ENCODE measurements at regions not wholly inside any gene's neighbourhood (a gene's known extent, or its start where the extent isn't known, plus 50 kb on each side); places are given as distances from the start of the nearest gene placed in this dataset.

GRCh38 chr12:67918441-67918840 lies 70.8 kb upstream of the IFNG-AS1 start:
- no peaks in the 10 kb centered on the region for H3K9me3 ChIP-seq (ENCODE audit: control insufficient read depth, insufficient read depth, low read depth, low read length)
- TF ChIP-seq ZNF311 (tag by site-specific recombination; IDR thresholded peaks at IDR 0.05; ENCODE audit: borderline replicate concordance) (no peak), YY1 (tag by site-specific recombination; IDR thresholded peaks at IDR 0.05) (no peak), ZNF521 (tag by site-specific recombination; IDR thresholded peaks at IDR 0.05) (no peak), ZNF664 (tag by site-specific recombination; IDR thresholded peaks at IDR 0.05) (no peak), ZNF112 (tag by site-specific recombination; IDR thresholded peaks at IDR 0.05) (no peak), ZNF670 (tag by site-specific recombination; IDR thresholded peaks at IDR 0.05; ENCODE audit: low read depth) (no peak), REST (tag by site-specific recombination; IDR thresholded peaks at IDR 0.05) (no peak), ZNF776 (tag by site-specific recombination; IDR thresholded peaks at IDR 0.05; ENCODE audit: borderline replicate concordance) (no peak), MYNN (tag by site-specific recombination; IDR thresholded peaks at IDR 0.05; ENCODE audit: borderline replicate concordance) (no peak), ZNF391 (tag by site-specific recombination; IDR thresholded peaks at IDR 0.05; ENCODE audit: borderline replicate concordance, low read depth) (no peak)
- TF ChIP-seq, protein P1, sequence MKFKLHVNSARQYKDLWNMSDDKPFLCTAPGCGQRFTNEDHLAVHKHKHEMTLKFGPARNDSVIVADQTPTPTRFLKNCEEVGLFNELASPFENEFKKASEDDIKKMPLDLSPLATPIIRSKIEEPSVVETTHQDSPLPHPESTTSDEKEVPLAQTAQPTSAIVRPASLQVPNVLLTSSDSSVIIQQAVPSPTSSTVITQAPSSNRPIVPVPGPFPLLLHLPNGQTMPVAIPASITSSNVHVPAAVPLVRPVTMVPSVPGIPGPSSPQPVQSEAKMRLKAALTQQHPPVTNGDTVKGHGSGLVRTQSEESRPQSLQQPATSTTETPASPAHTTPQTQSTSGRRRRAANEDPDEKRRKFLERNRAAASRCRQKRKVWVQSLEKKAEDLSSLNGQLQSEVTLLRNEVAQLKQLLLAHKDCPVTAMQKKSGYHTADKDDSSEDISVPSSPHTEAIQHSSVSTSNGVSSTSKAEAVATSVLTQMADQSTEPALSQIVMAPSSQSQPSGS (tag by site-specific recombination; IDR thresholded peaks at IDR 0.05; ENCODE audit: low read depth): no peak
- TF ChIP-seq, protein P2, sequence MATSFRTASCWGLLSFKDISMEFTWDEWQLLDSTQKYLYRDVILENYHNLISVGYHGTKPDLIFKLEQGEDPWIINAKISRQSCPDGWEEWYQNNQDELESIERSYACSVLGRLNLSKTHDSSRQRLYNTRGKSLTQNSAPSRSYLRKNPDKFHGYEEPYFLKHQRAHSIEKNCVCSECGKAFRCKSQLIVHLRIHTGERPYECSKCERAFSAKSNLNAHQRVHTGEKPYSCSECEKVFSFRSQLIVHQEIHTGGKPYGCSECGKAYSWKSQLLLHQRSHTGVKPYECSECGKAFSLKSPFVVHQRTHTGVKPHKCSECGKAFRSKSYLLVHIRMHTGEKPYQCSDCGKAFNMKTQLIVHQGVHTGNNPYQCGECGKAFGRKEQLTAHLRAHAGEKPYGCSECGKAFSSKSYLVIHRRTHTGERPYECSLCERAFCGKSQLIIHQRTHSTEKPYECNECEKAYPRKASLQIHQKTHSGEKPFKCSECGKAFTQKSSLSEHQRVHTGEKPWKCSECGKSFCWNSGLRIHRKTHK (tag by site-specific recombination; IDR thresholded peaks at IDR 0.05): no peak
- ChIA-PET CTCF (interaction anchor here (1.3 to 1.5 kb wide), 2 partner anchors 8 to 24 kb away, joined by 3 read pairs; no protein-coding TSS in a partner anchor), POLR2A (no interaction called here)
- no peak overlapping the region for H3K4me3 ChIP-seq (ENCODE audit: low read depth, low read length)
- H3K4me1 ChIP-seq (ENCODE audit: control insufficient read depth, insufficient read depth, low read length): no peaks in the 10 kb centered on the region; the same call in 1 of the 2 replicates
- H3K36me3 ChIP-seq (ENCODE audit: control insufficient read depth in 2 of 2, insufficient read depth in 1 of 2, low read length in 2 of 2): no peaks in the 10 kb centered on the region
- no peak overlapping the region for H3K27ac ChIP-seq (ENCODE audit: extremely low read depth, low read depth, low read length)

DNA sequence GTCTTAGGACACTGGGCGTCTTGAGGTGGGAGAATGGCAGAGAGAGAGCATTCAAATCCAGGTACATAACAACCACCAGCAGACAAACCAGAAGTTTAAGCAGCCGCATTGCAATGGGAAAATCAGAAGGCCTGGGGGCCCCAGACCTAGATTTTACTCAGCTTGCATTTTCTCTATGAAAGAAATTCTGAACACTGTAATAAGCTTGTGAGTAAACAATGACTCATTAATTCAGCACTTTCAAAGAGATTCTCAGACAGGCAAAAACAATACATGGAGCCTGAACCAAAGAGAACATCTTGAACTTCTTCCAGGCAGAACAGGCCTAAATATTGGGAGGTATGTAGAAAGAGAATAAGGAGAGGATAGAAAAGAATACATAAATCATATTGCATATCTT lies 69.8 kb upstream of the IFNG-AS1 start:
- ChIA-PET CTCF (interaction anchor here (1.8 kb wide), 1 partner anchor 24 kb away, joined by 5 read pairs; no protein-coding TSS in a partner anchor), POLR2A (no interaction called here)
- Histone ChIP-seq H3K9me3 (ENCODE audit: control insufficient read depth, insufficient read depth, low read depth, low read length) (no peaks in the 10 kb centered on the region), H3K4me1 (ENCODE audit: control insufficient read depth, insufficient read depth, low read length) (no peaks in the 10 kb centered on the region; the same call in 1 of the 2 replicates), H3K36me3 (ENCODE audit: control insufficient read depth in 2 of 2, insufficient read depth in 1 of 2, low read length in 2 of 2) (no peaks in the 10 kb centered on the region), H3K27ac (ENCODE audit: extremely low read depth, low read depth, low read length) (no peak overlapping the region), H3K4me3 (ENCODE audit: low read depth, low read length) (no peak overlapping the region)
- TF ChIP-seq, protein P3, sequence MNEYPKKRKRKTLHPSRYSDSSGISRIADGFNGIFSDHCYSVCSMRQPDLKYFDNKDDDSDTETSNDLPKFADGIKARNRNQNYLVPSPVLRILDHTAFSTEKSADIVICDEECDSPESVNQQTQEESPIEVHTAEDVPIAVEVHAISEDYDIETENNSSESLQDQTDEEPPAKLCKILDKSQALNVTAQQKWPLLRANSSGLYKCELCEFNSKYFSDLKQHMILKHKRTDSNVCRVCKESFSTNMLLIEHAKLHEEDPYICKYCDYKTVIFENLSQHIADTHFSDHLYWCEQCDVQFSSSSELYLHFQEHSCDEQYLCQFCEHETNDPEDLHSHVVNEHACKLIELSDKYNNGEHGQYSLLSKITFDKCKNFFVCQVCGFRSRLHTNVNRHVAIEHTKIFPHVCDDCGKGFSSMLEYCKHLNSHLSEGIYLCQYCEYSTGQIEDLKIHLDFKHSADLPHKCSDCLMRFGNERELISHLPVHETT (tag by site-specific recombination; IDR thresholded peaks at IDR 0.05): no peak
- TF ChIP-seq, protein P4, sequence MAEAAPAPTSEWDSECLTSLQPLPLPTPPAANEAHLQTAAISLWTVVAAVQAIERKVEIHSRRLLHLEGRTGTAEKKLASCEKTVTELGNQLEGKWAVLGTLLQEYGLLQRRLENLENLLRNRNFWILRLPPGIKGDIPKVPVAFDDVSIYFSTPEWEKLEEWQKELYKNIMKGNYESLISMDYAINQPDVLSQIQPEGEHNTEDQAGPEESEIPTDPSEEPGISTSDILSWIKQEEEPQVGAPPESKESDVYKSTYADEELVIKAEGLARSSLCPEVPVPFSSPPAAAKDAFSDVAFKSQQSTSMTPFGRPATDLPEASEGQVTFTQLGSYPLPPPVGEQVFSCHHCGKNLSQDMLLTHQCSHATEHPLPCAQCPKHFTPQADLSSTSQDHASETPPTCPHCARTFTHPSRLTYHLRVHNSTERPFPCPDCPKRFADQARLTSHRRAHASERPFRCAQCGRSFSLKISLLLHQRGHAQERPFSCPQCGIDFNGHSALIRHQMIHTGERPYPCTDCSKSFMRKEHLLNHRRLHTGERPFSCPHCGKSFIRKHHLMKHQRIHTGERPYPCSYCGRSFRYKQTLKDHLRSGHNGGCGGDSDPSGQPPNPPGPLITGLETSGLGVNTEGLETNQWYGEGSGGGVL (tag by site-specific recombination; IDR thresholded peaks at IDR 0.05): no peak
- TF ChIP-seq REPIN1 (tag by site-specific recombination; IDR thresholded peaks at IDR 0.05; ENCODE audit: low read depth) (no peak), ZNF146 (tag by site-specific recombination; IDR thresholded peaks at IDR 0.05) (no peak), ZFP37 (tag by site-specific recombination; IDR thresholded peaks at IDR 0.05) (no peak), ZSCAN18 (tag by site-specific recombination; IDR thresholded peaks at IDR 0.05) (no peak), ZSCAN16 (tag by site-specific recombination; IDR thresholded peaks at IDR 0.05) (no peak)
- TF ChIP-seq, protein P5, sequence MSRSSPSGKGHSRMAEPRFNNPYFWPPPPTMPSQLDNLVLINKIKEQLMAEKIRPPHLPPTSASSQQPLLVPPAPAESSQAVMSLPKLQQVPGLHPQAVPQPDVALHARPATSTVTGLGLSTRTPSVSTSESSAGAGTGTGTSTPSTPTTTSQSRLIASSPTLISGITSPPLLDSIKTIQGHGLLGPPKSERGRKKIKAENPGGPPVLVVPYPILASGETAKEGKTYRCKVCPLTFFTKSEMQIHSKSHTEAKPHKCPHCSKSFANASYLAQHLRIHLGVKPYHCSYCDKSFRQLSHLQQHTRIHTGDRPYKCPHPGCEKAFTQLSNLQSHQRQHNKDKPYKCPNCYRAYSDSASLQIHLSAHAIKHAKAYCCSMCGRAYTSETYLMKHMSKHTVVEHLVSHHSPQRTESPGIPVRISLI (tag by site-specific recombination; IDR thresholded peaks at IDR 0.05): no peak

Data from HEK293 (cell line).